Chondrocyte (in vitro differentiated cells): ENCODE measurements at regions not wholly inside any gene's neighbourhood (a gene's known extent, or its start where the extent isn't known, plus 50 kb on each side); places are given as distances from the start of the nearest gene placed in this dataset.

Experiments used
- DNase-seq: peaks from one replicate; pipeline ENCODE4 v3.0.0; 2021; ENCODE audit warnings: mixed read lengths, low spot score
- H3K27ac Mint-ChIP-seq: one replicate; pipeline ENCODE4 v1.8.0; 2021; ENCODE audit warnings: mild to moderate bottlenecking, moderate library complexity, mixed read lengths; ENCODE audit not compliant: unreplicated experiment
- H3K27me3 Mint-ChIP-seq: 2 replicates; pipeline ENCODE4 v1.8.0; 2021; ENCODE audit warnings: low read depth, mixed read lengths
- H3K36me3 Mint-ChIP-seq: 2 replicates; pipeline ENCODE4 v1.8.0; 2021; ENCODE audit warnings: low read depth, mixed read lengths
- H3K4me1 Mint-ChIP-seq: 2 replicates; pipeline ENCODE4 v1.8.0; 2021; ENCODE audit warnings: low read depth, mild to moderate bottlenecking, mixed read lengths
- H3K4me3 Mint-ChIP-seq: one replicate; pipeline ENCODE4 v1.8.0; 2021; ENCODE audit warnings: mild to moderate bottlenecking, moderate library complexity, mixed read lengths; ENCODE audit not compliant: unreplicated experiment
- H3K9me3 Mint-ChIP-seq: 2 replicates; pipeline ENCODE4 v1.8.0; 2021; ENCODE audit warnings: low read depth, mixed read lengths
- TF ChIP-seq, protein P1 (sequence below): fragments of 200-600 bp; sonication (generic); IDR thresholded peaks from 2 replicates; pipeline ENCODE4 v1.5.0; 2021; ENCODE audit warnings: antibody characterized with exemption, mild to moderate bottlenecking, moderate library complexity

DNA sequence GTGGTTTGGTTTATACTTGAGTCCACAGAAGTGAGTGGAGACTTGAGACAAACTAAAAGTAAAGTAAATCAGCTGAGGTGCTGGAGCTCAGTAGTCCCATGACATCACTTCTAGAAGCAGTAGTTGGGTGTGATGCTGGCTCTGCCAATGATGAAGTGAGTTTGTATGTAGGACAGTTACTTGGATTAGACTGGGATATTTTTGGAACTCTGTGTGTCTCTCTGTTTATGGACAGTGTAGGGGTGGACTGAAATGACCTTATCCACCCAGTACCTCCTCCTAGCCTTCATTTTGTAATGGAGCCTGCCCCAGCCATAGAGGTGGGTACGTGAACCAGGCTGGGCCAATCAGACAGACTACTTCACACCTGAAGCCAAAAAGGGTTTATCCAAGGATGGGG is 52.2 kb downstream of the POLR1D start:
- DNase-seq: no peak
- TF ChIP-seq, protein P1, sequence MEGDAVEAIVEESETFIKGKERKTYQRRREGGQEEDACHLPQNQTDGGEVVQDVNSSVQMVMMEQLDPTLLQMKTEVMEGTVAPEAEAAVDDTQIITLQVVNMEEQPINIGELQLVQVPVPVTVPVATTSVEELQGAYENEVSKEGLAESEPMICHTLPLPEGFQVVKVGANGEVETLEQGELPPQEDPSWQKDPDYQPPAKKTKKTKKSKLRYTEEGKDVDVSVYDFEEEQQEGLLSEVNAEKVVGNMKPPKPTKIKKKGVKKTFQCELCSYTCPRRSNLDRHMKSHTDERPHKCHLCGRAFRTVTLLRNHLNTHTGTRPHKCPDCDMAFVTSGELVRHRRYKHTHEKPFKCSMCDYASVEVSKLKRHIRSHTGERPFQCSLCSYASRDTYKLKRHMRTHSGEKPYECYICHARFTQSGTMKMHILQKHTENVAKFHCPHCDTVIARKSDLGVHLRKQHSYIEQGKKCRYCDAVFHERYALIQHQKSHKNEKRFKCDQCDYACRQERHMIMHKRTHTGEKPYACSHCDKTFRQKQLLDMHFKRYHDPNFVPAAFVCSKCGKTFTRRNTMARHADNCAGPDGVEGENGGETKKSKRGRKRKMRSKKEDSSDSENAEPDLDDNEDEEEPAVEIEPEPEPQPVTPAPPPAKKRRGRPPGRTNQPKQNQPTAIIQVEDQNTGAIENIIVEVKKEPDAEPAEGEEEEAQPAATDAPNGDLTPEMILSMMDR: no peak
- Mint-ChIP-seq H3K4me1 (no peaks in the 10 kb centered on the region), H3K27ac (no peak overlapping the region), H3K27me3 (no peaks in the 10 kb centered on the region), H3K4me3 (no peak overlapping the region), H3K36me3 (peaks cover 1% of the 10 kb centered on the region), H3K9me3 (peaks cover 2% of the 10 kb centered on the region)

DNA sequence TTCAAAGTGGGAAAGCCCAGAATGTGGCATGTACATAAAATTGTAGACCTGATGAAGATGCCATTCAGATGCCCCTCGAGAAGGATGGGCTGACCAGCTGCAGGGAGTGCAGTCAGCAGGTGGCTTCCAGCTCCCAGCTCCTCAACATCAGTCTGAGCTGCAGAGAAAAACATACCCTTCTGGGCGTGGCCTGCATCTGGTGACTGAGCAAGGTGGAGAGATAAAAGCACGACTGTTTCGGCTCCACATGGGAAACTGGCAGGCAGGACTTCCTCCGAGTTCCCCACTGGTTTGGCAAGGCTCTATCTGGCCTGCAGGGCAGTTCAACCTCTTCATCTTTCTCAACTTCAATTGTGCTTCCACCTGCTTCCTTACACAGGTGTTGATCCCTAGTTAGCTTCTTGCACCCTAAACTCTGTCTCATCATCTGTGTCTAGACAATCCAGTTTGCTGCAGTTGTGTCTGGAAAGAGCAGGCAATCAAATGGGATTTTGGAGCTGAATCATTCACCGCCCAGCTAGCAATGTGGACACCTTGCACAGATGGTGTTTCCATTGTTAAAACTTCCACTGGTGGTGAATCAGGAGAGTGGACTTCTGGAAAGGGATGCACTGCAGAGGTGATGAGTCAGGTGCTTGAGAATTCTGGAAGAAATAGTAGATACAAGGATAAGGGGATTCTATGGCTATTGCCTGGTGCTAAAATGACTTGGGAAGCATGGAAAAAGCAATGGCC is 56.8 kb downstream of the POLR1D start:
- no peaks in the 10 kb centered on the region for H3K4me1 Mint-ChIP-seq

DNA sequence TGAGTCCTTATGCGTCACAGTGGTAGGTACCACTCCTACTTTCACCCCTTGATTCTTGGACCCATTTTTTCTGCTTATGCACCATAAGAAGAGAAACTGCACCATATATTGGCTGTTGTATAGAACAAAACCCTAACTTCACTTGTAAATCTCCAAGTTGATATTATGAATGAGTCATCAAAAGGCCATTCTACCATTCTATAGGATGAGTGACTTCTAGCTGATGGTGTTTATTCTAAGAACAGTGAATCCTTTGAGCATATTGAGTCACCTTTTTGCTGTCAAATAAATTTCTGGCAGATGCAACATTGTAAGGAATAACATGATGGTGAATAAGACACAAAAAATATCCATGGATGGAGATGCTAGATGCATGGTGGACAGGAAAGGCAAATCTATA is 57.7 kb downstream of the POLR1D start:
- H3K9me3 Mint-ChIP-seq: no peaks in the 10 kb centered on the region
- H3K27me3 Mint-ChIP-seq: peaks cover 14% of the 10 kb centered on the region
- TF ChIP-seq, protein P1: no peak
- H3K4me3 Mint-ChIP-seq: no peak overlapping the region
- DNase-seq: no peak
- no peak overlapping the region for H3K27ac Mint-ChIP-seq
- H3K36me3 Mint-ChIP-seq: no peaks in the 10 kb centered on the region
- no peaks in the 10 kb centered on the region for H3K4me1 Mint-ChIP-seq

More for the DNA sequence above, 56.8 kb downstream of the POLR1D start:
- H3K27ac Mint-ChIP-seq: no peak overlapping the region
- H3K27me3 Mint-ChIP-seq: peaks cover 14% of the 10 kb centered on the region
- TF ChIP-seq, protein P1: no peak
- DNase-seq: no peak
- no peak overlapping the region for H3K4me3 Mint-ChIP-seq
- no peaks in the 10 kb centered on the region for H3K9me3 Mint-ChIP-seq
- no peaks in the 10 kb centered on the region for H3K36me3 Mint-ChIP-seq

DNA sequence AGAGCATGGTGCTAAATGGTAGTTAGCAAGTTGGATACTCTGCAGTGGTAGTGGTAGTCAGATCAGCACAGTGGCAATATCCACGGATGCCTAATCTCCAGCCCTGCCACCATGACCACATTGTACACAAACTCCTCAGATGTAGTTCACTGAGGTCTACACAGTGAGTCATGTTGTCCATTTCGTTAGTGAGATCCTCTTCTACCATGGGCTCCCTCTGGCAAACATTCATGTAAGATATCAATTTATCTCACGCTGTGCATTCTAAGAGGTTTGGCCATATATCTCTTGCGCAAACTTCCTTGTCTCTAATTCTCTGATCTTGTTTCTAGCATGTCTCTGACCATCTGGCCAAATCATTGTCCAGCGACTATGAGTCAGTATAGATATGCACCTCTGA is 58.2 kb downstream of the POLR1D start:
- TF ChIP-seq, protein P1: no peak
- H3K36me3 Mint-ChIP-seq: no peaks in the 10 kb centered on the region

DNA sequence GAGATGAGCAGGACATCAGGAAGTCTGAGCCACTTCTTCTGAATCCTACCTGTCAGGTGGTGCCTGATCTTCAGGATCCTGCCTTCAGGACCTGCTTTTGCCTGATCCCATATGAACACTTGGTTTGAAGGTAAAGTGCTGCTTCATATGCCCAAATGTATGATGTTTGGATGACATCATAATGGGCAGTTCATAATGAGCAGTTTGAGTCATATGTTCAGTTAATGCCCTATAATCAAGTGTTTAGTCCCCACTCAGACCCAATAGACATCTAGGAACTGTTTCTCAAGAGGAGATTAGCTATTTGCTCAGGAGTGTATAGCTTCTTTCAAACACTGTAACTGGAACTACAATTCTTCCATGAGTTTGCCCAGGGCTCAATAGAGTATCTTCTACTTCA is 58.8 kb downstream of the POLR1D start:
- no peak overlapping the region for H3K27ac Mint-ChIP-seq
- no peaks in the 10 kb centered on the region for H3K4me1 Mint-ChIP-seq
- DNase-seq: no peak
- no peak overlapping the region for H3K4me3 Mint-ChIP-seq
- peaks cover 14% of the 10 kb centered on the region for H3K27me3 Mint-ChIP-seq
- no peaks in the 10 kb centered on the region for H3K36me3 Mint-ChIP-seq
- H3K9me3 Mint-ChIP-seq: no peaks in the 10 kb centered on the region
- TF ChIP-seq, protein P1: no peak

More for the DNA sequence above, 58.2 kb downstream of the POLR1D start:
- no peak overlapping the region for H3K27ac Mint-ChIP-seq
- no peaks in the 10 kb centered on the region for H3K4me1 Mint-ChIP-seq
- H3K9me3 Mint-ChIP-seq: no peaks in the 10 kb centered on the region
- DNase-seq: no peak
- H3K4me3 Mint-ChIP-seq: no peak overlapping the region
- peaks cover 14% of the 10 kb centered on the region for H3K27me3 Mint-ChIP-seq
